Activated CD8-positive, alpha-beta T cell treated with anti-CD3 and anti-CD28 coated beads for 36 hours (primary cell): ENCODE measurements at regions not wholly inside any gene's neighbourhood (a gene's known extent, or its start where the extent isn't known, plus 50 kb on each side); places are given as distances from the start of the nearest gene placed in this dataset.

ENCODE experiments used
- ATAC-seq: fragments of 200-7000 bp; cut with Tn5 transposase; one replicate; pipeline ENCODE4 v1.10.0; 2021; ENCODE audit warnings: mild to moderate bottlenecking, moderate library complexity
- CTCF ChIA-PET: fragments of 350-600 bp; sonication (Branson Sonifier 250); formaldehyde crosslinking; loops from one replicate; lab custom pipeline; 2021; ENCODE audit warnings: antibody characterized with exemption; lab: Charles Lee
- POLR2A ChIA-PET: fragments of 350-600 bp; sonication (Branson Sonifier 250); formaldehyde crosslinking; loops from one replicate; lab custom pipeline; 2021; ENCODE audit warnings: antibody characterized with exemption; lab: Charles Lee
- DNase-seq: peaks from one replicate; pipeline ENCODE4 v3.0.0-alpha.2; 2020
- H3K27ac Mint-ChIP-seq: one replicate; pipeline ENCODE4 v1.8.0; 2021; ENCODE audit warnings: mild to moderate bottlenecking, mixed read lengths
- H3K27me3 Mint-ChIP-seq: one replicate; pipeline ENCODE4 v1.8.0; 2021; ENCODE audit warnings: mixed read lengths
- H3K36me3 Mint-ChIP-seq: one replicate; pipeline ENCODE4 v1.8.0; 2021; ENCODE audit warnings: low read depth, mixed read lengths
- H3K4me1 Mint-ChIP-seq: one replicate; pipeline ENCODE4 v1.8.0; 2021; ENCODE audit warnings: low read depth, mixed read lengths
- H3K4me3 Mint-ChIP-seq: one replicate; pipeline ENCODE4 v1.8.0; 2021; ENCODE audit warnings: mild to moderate bottlenecking, moderate library complexity, mixed read lengths
- H3K9me3 Mint-ChIP-seq: one replicate; pipeline ENCODE4 v1.8.0; 2021; ENCODE audit warnings: mixed read lengths
- intact Hi-C: fragments of 100-400 bp; cut with micrococcal nuclease; formaldehyde crosslinking; loops from one replicate; pipeline ENCODE4 v1.10.0; 2022
- TF ChIP-seq, protein P1 (sequence below): fragments of 200-600 bp; IDR thresholded peaks from one replicate; pipeline ENCODE4 v1.8.0; 2022; ENCODE audit warnings: antibody characterized with exemption, mild to moderate bottlenecking

DNA sequence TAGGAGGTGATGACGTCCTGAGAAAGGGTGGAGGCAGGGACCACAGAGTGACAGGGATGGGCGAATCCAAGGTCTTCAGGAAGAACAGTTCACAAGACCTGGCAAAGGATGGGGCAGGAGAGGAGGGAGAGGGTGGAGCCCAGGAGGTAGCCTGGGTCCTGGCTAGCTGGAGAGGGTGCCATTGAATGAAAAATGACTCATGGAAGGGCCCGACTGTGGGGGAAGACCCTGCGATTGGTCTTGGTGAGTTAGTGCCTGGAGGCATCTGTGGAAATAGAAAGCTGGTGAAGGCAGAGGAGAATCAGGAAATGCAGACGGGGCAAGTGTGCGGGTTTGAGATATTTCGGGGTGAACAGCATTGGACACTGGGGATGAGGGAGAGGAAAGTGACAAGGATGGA lies 60.3 kb upstream of the SLC45A1 start:
- Mint-ChIP-seq H3K27ac (no peak overlapping the region), H3K36me3 (no peaks in the 10 kb centered on the region), H3K4me1 (peaks cover 4% of the 10 kb centered on the region), H3K27me3 (peaks cover 2% of the 10 kb centered on the region), H3K4me3 (no peak overlapping the region), H3K9me3 (no peaks in the 10 kb centered on the region)
- ChIA-PET CTCF (no interaction called here), POLR2A (no interaction called here)
- no peak for ATAC-seq
- intact Hi-C loops: no loop called here
- TF ChIP-seq, protein P1, sequence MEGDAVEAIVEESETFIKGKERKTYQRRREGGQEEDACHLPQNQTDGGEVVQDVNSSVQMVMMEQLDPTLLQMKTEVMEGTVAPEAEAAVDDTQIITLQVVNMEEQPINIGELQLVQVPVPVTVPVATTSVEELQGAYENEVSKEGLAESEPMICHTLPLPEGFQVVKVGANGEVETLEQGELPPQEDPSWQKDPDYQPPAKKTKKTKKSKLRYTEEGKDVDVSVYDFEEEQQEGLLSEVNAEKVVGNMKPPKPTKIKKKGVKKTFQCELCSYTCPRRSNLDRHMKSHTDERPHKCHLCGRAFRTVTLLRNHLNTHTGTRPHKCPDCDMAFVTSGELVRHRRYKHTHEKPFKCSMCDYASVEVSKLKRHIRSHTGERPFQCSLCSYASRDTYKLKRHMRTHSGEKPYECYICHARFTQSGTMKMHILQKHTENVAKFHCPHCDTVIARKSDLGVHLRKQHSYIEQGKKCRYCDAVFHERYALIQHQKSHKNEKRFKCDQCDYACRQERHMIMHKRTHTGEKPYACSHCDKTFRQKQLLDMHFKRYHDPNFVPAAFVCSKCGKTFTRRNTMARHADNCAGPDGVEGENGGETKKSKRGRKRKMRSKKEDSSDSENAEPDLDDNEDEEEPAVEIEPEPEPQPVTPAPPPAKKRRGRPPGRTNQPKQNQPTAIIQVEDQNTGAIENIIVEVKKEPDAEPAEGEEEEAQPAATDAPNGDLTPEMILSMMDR: no peak
- no peak for DNase-seq

DNA sequence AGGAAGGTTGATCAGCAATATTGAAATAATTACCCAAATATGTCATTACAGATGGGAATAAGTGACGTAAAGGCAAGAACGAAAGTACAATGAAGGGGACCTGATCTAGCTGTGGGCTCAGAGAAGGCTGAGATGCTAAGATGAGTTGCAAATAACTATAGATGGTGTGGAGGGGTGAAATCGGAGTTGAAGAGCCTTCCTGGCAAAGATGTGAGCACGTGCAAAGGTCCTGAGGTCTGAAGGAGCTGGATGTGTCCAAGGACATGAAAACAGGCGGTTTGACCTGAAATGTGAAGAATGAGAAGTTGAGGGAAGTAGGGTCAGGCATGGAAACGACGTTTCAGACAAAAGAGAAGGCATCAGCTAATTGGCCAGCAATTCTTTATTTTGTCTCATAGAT lies 61.6 kb upstream of the SLC45A1 start:
- H3K9me3 Mint-ChIP-seq: no peaks in the 10 kb centered on the region
- TF ChIP-seq, protein P1: no peak
- POLR2A ChIA-PET: no interaction called here
- no peak for DNase-seq
- CTCF ChIA-PET: no interaction called here
- no peaks in the 10 kb centered on the region for H3K36me3 Mint-ChIP-seq
- no peak overlapping the region for H3K27ac Mint-ChIP-seq
- H3K4me1 Mint-ChIP-seq: peaks cover 4% of the 10 kb centered on the region
- no peak for ATAC-seq
- peaks cover 2% of the 10 kb centered on the region for H3K27me3 Mint-ChIP-seq
- intact Hi-C loops: no loop called here
- no peak overlapping the region for H3K4me3 Mint-ChIP-seq

GRCh38 chr1:8255712-8256111 lies 62.2 kb upstream of the SLC45A1 start:
- H3K36me3 Mint-ChIP-seq: no peaks in the 10 kb centered on the region
- H3K4me3 Mint-ChIP-seq: no peak overlapping the region
- CTCF ChIA-PET: no interaction called here
- peaks cover 4% of the 10 kb centered on the region for H3K4me1 Mint-ChIP-seq
- no peak for DNase-seq
- no peak for ATAC-seq
- intact Hi-C loops: no loop called here
- POLR2A ChIA-PET: no interaction called here
- H3K27me3 Mint-ChIP-seq: no peaks in the 10 kb centered on the region
- H3K9me3 Mint-ChIP-seq: no peaks in the 10 kb centered on the region
- H3K27ac Mint-ChIP-seq: no peak overlapping the region
- TF ChIP-seq, protein P1: no peak

DNA sequence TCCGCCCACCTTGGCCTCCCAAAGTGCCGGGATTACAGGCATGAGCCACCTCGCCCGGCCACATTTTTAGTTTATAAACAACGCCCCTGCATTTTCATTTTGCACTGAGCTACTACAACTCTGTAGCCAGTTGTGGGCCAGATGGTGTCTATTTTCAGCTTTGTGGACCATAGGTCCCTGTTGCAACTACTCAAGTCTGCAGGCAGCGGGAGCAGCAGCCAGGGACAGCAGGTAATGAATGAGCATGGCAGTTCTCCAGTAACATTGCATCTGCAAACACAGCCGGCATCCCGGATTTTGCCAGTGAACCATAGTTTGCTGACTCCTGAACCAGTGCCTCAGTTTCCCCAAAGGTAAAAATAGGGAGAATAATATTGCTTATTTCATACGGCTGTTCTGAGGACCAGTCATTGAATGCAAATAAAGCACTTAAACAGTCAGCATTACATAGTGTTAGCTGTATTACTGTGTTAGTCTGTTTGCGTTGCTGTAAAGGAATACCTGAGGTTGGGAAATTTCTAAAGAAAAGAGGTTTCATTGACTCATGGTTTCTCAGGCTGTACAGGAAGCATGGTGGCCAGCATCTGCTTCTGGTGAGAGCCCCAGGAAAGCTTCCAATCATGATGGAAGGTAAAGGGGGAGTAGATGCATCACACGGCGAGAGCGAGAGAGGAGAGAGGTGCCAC lies 65.5 kb upstream of the SLC45A1 start:
- H3K4me3 Mint-ChIP-seq: no peak overlapping the region
- intact Hi-C loops: no loop called here
- POLR2A ChIA-PET: no interaction called here
- H3K27ac Mint-ChIP-seq: no peak overlapping the region
- CTCF ChIA-PET: no interaction called here
- H3K4me1 Mint-ChIP-seq: peaks cover 9% of the 10 kb centered on the region
- no peak for DNase-seq
- no peaks in the 10 kb centered on the region for H3K27me3 Mint-ChIP-seq
- TF ChIP-seq, protein P1: no peak
- no peak for ATAC-seq
- no peaks in the 10 kb centered on the region for H3K36me3 Mint-ChIP-seq
- H3K9me3 Mint-ChIP-seq: no peaks in the 10 kb centered on the region

GRCh38 chr1:8251635-8252034 lies 66.3 kb upstream of the SLC45A1 start:
- H3K9me3 Mint-ChIP-seq: no peaks in the 10 kb centered on the region
- ATAC-seq (no peak), DNase-seq (no peak)
- TF ChIP-seq, protein P1: no peak
- POLR2A ChIA-PET: no interaction called here
- CTCF ChIA-PET: no interaction called here
- H3K36me3 Mint-ChIP-seq: no peaks in the 10 kb centered on the region
- intact Hi-C loops: no loop called here
- H3K27ac Mint-ChIP-seq: no peak overlapping the region
- H3K4me3 Mint-ChIP-seq: no peak overlapping the region
- H3K27me3 Mint-ChIP-seq: no peaks in the 10 kb centered on the region
- H3K4me1 Mint-ChIP-seq: peaks cover 9% of the 10 kb centered on the region
